GM23248 (cell line): ENCODE measurements at regions not wholly inside any gene's neighbourhood (a gene's known extent, or its start where the extent isn't known, plus 50 kb on each side); places are given as distances from the start of the nearest gene placed in this dataset.
A peak's percentile ranks its signal among the peaks of the same experiment; 100 is the strongest.

Experiments used
- DNase-seq: peaks from one replicate; pipeline ENCODE4 v3.0.0-alpha.2; 2015
- H2AFZ ChIP-seq: fragments of 200-600 bp; sonication (generic); 2 replicates; pipeline ENCODE4 v1.6.1; 2016; ENCODE audit warnings: antibody characterized with exemption
- H3F3A ChIP-seq: fragments of 200-600 bp; sonication (generic); 2 replicates; pipeline ENCODE4 v1.6.1; 2016; ENCODE audit warnings: mild to moderate bottlenecking, antibody characterized with exemption, mixed run types; ENCODE audit not compliant: insufficient read depth
- H3K27ac ChIP-seq: fragments of 200-600 bp; sonication (generic); 2 replicates; pipeline ENCODE4 v1.5.1; 2016; ENCODE audit warnings: mild to moderate bottlenecking
- H3K27me3 ChIP-seq: fragments of 200-600 bp; sonication (generic); replicated peaks from 2 replicates; pipeline ENCODE4 v1.6.1; 2016; ENCODE audit warnings: mild to moderate bottlenecking; ENCODE audit not compliant: insufficient read depth
- H3K36me3 ChIP-seq: fragments of 200-600 bp; sonication (generic); 2 replicates; pipeline ENCODE4 v1.6.1; 2016; ENCODE audit warnings: low read depth, mild to moderate bottlenecking
- H3K4me1 ChIP-seq: fragments of 200-600 bp; sonication (generic); 2 replicates; pipeline ENCODE4 v1.6.1; 2016; ENCODE audit warnings: mild to moderate bottlenecking; ENCODE audit not compliant: insufficient read depth
- H3K4me2 ChIP-seq: fragments of 200-600 bp; sonication (generic); one replicate; pipeline ENCODE4 v1.6.1; 2016; ENCODE audit warnings: mild to moderate bottlenecking; ENCODE audit not compliant: unreplicated experiment
- H3K4me3 ChIP-seq: fragments of 200-600 bp; sonication (generic); 2 replicates; pipeline ENCODE4 v1.5.1; 2016; ENCODE audit warnings: mild to moderate bottlenecking
- H3K79me2 ChIP-seq: fragments of 200-600 bp; sonication (generic); 2 replicates; pipeline ENCODE4 v1.6.1; 2016; ENCODE audit warnings: mild to moderate bottlenecking; ENCODE audit not compliant: insufficient read depth
- H3K9ac ChIP-seq: fragments of 200-600 bp; sonication (generic); 2 replicates; pipeline ENCODE4 v1.6.1; 2016; ENCODE audit warnings: mild to moderate bottlenecking
- H3K9me2 ChIP-seq: fragments of 200-600 bp; sonication (generic); 2 replicates; pipeline ENCODE4 v1.6.1; 2016; ENCODE audit warnings: mixed run types, mild to moderate bottlenecking, moderate library complexity; ENCODE audit not compliant: insufficient read depth
- H3K9me3 ChIP-seq: fragments of 200-600 bp; sonication (generic); one replicate; pipeline ENCODE4 v1.6.1; 2017; ENCODE audit warnings: low read depth
- H4K20me1 ChIP-seq: fragments of 200-600 bp; sonication (generic); 2 replicates; pipeline ENCODE4 v1.6.0; 2016; ENCODE audit not compliant: insufficient read depth
- EZH2 ChIP-seq: fragments of 200-600 bp; sonication (generic); IDR thresholded peaks from 2 replicates; pipeline ENCODE4 v1.6.1; 2018; ENCODE audit warnings: antibody characterized with exemption, mild to moderate bottlenecking; ENCODE audit not compliant: insufficient read depth, poor library complexity, severe bottlenecking
- EZH2phosphoT487 ChIP-seq: fragments of 200-600 bp; sonication (generic); IDR thresholded peaks from 2 replicates; pipeline ENCODE4 v1.6.1; 2018; ENCODE audit warnings: antibody characterized with exemption, moderate library complexity, mild to moderate bottlenecking, low read depth; ENCODE audit not compliant: insufficient read depth
- WGBS, 2 experiments: methylation state at CpG; one replicate each; pipeline ENCODE4 v1.1.6; 2015 to 2017; ENCODE audit warnings: low lambda C conversion rate in 2 of 2, low coverage in 1 of 2; ENCODE audit errors: missing lambda C conversion rate in 2 of 2; 5-methylcytosine and 5-hydroxymethylcytosine counted together
- in situ Hi-C: fragments of 300-500 bp; cut with MboI; formaldehyde crosslinking; loops from 2 replicates; pipeline ENCODE4 v1.15.0; 2020

DNA sequence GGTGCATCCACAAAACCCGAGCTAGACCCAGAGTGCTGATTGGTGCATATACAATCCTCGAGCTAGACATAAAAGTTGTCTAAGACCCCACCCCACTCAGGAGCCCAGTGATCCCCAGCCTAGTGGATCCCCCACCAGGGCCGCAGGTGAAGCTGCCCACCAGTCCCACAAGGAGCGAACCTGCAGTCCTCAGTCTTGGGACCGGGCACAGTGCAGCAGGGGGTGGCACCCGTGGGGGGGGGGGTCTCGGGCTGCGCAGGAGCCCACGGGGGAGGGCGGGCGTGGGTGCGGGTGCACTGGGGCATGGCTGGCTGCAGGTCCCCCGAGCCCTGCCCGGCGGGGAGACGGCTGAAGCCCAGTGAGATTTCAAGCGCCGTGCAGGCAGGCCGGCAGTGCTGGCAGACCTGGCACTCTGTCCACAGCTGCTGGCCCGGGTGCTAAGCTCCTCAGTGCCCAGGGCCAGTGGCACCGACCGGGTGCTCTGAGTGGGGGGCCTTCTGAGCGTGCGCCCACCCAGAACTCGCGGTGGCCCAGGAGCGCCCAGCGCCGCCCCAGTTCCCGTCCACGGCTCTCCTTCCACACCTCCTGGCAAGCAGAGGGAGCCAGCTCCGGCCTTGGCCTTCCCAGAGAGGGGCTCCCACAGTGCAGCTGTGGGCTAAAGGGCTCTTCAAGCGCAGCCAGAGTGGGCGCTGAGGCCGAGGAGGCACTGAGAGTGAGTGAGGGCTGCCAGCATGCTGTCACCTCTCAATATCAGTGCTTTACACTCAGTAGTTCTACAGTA, 989.1 kb downstream of the FAM181B start:
- no peak overlapping the region for H2AFZ ChIP-seq
- H3K79me2 ChIP-seq, result no peaks in the 10 kb centered on the region
- DNase-seq, result no peak
- WGBS, 2 experiments, result 53 to 65% methylated on average over 9 to 20 of the region's 35 CpGs
- no peak overlapping the region for H3K27ac ChIP-seq
- H3K9me2 ChIP-seq, result no peaks in the 10 kb centered on the region
- H3K4me1 ChIP-seq, result no peaks in the 10 kb centered on the region
- no peak for TF ChIP-seq EZH2
- TF ChIP-seq EZH2phosphoT487, result no peak
- H3F3A ChIP-seq, result no peaks in the 10 kb centered on the region
- no peaks in the 10 kb centered on the region for H3K27me3 ChIP-seq
- in situ Hi-C loops, result no loop called here
- H3K9ac ChIP-seq, result no peak overlapping the region
- H4K20me1 ChIP-seq, result no peaks in the 10 kb centered on the region
- no peak overlapping the region for H3K4me2 ChIP-seq
- H3K36me3 ChIP-seq, result no peaks in the 10 kb centered on the region
- H3K9me3 ChIP-seq, result no peaks in the 10 kb centered on the region
- no peak overlapping the region for H3K4me3 ChIP-seq

DNA sequence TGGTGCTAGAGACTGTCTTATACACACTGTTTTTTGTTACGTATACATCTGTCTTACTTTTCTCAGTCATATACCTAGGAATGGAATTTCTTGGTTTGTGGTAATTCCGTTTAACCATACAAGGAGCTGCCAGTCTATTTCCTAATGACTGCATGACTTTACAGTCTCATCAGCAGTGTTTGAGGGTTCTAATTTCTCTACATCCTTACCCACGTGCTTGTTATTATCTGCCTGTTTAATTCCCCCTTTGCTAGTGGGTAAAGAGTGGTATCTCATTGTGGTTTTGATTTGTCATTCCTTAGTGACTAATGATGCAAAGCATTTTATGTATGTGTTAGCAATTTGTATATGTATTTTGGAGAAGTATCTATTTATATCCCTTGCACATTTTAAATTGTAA, 1008.0 kb downstream of the FAM181B start:
- in situ Hi-C loops, result no loop called here
- TF ChIP-seq EZH2phosphoT487 (no peak), EZH2 (no peak)
- WGBS, 2 experiments, result 13 to 27% methylated on average over 3 of the region's 3 CpGs
- Histone ChIP-seq H3K36me3 (no peaks in the 10 kb centered on the region), H3K9me2 (no peaks in the 10 kb centered on the region), H3F3A (no peaks in the 10 kb centered on the region), H3K27ac (no peak overlapping the region), H3K4me2 (no peak overlapping the region), H2AFZ (no peak overlapping the region), H3K9me3 (no peaks in the 10 kb centered on the region), H3K4me3 (no peak overlapping the region), H3K4me1 (no peaks in the 10 kb centered on the region), H3K79me2 (no peaks in the 10 kb centered on the region), H3K9ac (no peak overlapping the region), H3K27me3 (no peaks in the 10 kb centered on the region), H4K20me1 (no peaks in the 10 kb centered on the region)
- DNase-seq, result peak; percentile 5

DNA sequence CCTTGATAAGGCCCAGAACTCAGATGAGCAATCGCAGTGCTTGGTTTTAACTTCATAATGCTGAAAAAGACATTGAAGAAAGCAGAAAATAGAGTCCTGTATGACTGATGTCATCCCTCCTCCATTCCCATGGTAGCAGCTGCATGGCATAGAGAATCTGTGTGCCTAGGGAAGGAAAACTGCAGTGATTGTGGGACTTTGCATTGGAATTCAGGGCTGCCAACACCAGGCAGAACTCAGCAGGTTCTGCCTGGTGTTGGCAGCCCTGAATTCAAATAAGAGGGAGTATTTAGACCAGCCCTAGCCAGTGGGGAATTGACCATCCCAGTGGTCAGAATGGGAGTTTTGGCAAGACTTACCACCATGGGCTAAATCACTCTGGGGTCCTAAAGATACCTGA, 1016.0 kb downstream of the FAM181B start:
- Histone ChIP-seq H3K27me3 (no peaks in the 10 kb centered on the region), H3K9me3 (no peaks in the 10 kb centered on the region), H3K4me3 (no peak overlapping the region), H2AFZ (no peak overlapping the region), H3K36me3 (no peaks in the 10 kb centered on the region), H3K79me2 (no peaks in the 10 kb centered on the region), H4K20me1 (no peaks in the 10 kb centered on the region), H3K4me1 (no peaks in the 10 kb centered on the region), H3F3A (no peaks in the 10 kb centered on the region), H3K9me2 (no peaks in the 10 kb centered on the region), H3K9ac (no peak overlapping the region), H3K4me2 (no peak overlapping the region), H3K27ac (no peak overlapping the region)
- WGBS, 2 experiments, result 17 to 36% methylated on average over 1 of the region's 1 CpG
- in situ Hi-C loops, result no loop called here
- TF ChIP-seq EZH2phosphoT487 (no peak), EZH2 (no peak)
- no peak for DNase-seq

DNA sequence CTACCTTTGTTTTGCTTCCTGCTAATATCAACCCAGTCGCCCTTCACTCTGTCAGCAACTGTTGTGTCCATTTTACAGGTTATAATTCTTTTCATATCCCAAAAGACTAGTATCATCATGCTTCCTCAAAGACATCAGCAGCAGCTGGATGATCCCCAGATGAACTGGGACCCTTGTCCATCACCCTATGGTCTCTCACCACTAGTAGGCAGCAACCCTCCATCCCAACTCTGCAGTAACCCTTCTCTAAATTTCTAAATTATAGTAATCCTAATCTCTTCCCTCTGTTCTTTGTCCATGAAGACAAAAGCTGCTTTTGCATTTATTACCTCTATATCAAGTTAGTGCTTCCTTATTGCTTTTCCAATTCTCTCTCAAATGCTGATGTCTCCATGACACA, 1025.8 kb downstream of the FAM181B start:
- no peak overlapping the region for H3K27ac ChIP-seq
- no peaks in the 10 kb centered on the region for H3K36me3 ChIP-seq
- 0 to 3% methylated on average over 1 of the region's 1 CpG for WGBS, 2 experiments
- H3K79me2 ChIP-seq, result no peaks in the 10 kb centered on the region
- TF ChIP-seq EZH2 (no peak), EZH2phosphoT487 (no peak)
- no peaks in the 10 kb centered on the region for H3K4me1 ChIP-seq
- H3K9me3 ChIP-seq, result no peaks in the 10 kb centered on the region
- no peak overlapping the region for H2AFZ ChIP-seq
- no peak overlapping the region for H3K4me2 ChIP-seq
- H3K9me2 ChIP-seq, result no peaks in the 10 kb centered on the region
- in situ Hi-C loops, result no loop called here
- no peak for DNase-seq
- no peak overlapping the region for H3K9ac ChIP-seq
- no peaks in the 10 kb centered on the region for H3F3A ChIP-seq
- no peaks in the 10 kb centered on the region for H3K27me3 ChIP-seq
- no peak overlapping the region for H3K4me3 ChIP-seq
- no peaks in the 10 kb centered on the region for H4K20me1 ChIP-seq
